ENCODE measurements at regions not wholly inside any gene's neighbourhood (a gene's known extent, or its start where the extent isn't known, plus 50 kb on each side); places are given as distances from the start of the nearest gene placed in this dataset.

DNA sequence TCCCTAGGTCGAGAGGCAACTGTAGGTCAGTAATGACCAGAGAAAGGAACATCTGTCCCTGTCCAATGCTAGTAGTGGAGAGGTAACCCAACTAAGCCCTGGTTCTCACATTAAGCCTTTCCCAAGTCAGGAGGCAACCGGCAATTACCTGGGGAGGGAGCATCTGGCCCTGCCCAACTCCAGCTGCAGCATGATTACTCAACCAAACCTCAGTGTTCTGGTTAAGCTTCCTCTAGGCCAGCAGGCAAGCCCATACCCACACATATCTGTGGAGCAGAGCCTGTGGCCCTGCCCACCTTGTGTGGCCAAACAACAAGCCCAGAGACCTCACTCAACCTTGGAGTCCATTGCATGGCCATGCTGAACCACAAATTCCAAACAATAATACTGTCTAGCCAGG lies 220.8 kb upstream of the SLC24A2 start:
- H3K9me3 ChIP-seq (ENCODE audit: insufficient read depth, low read depth, low read length) = no peaks in the 10 kb centered on the region
- no peaks in the 10 kb centered on the region for H3K79me2 ChIP-seq (ENCODE audit: insufficient read depth, low read length)
- H3K36me3 Mint-ChIP-seq (ENCODE audit: low read depth, unreplicated experiment) = no peaks in the 10 kb centered on the region
- no peaks in the 10 kb centered on the region for H3K36me3 ChIP-seq (ENCODE audit: insufficient read depth, low read length)
- no peak for DNase-seq (ENCODE audit: low read depth)
- no peak overlapping the region for H3K27ac ChIP-seq (ENCODE audit: low read depth, low read length)
- peaks cover 5% of the 10 kb centered on the region for H3K9me3 Mint-ChIP-seq (ENCODE audit: unreplicated experiment)
- no peaks in the 10 kb centered on the region for H4K20me1 ChIP-seq (ENCODE audit: insufficient read depth, low read length)
- TF ChIP-seq, protein P1, sequence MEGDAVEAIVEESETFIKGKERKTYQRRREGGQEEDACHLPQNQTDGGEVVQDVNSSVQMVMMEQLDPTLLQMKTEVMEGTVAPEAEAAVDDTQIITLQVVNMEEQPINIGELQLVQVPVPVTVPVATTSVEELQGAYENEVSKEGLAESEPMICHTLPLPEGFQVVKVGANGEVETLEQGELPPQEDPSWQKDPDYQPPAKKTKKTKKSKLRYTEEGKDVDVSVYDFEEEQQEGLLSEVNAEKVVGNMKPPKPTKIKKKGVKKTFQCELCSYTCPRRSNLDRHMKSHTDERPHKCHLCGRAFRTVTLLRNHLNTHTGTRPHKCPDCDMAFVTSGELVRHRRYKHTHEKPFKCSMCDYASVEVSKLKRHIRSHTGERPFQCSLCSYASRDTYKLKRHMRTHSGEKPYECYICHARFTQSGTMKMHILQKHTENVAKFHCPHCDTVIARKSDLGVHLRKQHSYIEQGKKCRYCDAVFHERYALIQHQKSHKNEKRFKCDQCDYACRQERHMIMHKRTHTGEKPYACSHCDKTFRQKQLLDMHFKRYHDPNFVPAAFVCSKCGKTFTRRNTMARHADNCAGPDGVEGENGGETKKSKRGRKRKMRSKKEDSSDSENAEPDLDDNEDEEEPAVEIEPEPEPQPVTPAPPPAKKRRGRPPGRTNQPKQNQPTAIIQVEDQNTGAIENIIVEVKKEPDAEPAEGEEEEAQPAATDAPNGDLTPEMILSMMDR (IDR thresholded peaks at IDR 0.05; ENCODE audit: insufficient read depth, low read depth, low read length) = no peak
- no peak for TF ChIP-seq EZH2 (IDR thresholded peaks at IDR 0.05; ENCODE audit: insufficient read depth, low read length)
- no peak for FAIRE-seq
- H3K27me3 Mint-ChIP-seq (ENCODE audit: low read depth, unreplicated experiment) = no peaks in the 10 kb centered on the region
- H3K4me2 ChIP-seq (ENCODE audit: low read length) = no peak overlapping the region
- H3K4me1 Mint-ChIP-seq (ENCODE audit: low read depth, unreplicated experiment) = no peaks in the 10 kb centered on the region
- no peaks in the 10 kb centered on the region for H3K4me1 ChIP-seq (ENCODE audit: insufficient read depth, low read length)
- H3K4me3 ChIP-seq (ENCODE audit: insufficient read depth, low read depth, low read length) = no peak overlapping the region
- no peak overlapping the region for H3K9ac ChIP-seq (ENCODE audit: low read length)
- H3K27me3 ChIP-seq (ENCODE audit: insufficient read depth, low read length) = no peaks in the 10 kb centered on the region
- H3K27ac Mint-ChIP-seq (ENCODE audit: unreplicated experiment) = no peak overlapping the region
- no peak overlapping the region for H2AFZ ChIP-seq (ENCODE audit: low read depth, low read length)
- no peak overlapping the region for H3K4me3 Mint-ChIP-seq (ENCODE audit: unreplicated experiment)

- H3K4me3 ChIP-seq (ENCODE audit: insufficient read depth, low read depth, low read length) = no peak overlapping the region
- H3K27ac Mint-ChIP-seq (ENCODE audit: unreplicated experiment) = no peak overlapping the region
- H3K4me1 Mint-ChIP-seq (ENCODE audit: low read depth, unreplicated experiment) = peaks cover 30% of the 10 kb centered on the region
- H4K20me1 ChIP-seq (ENCODE audit: insufficient read depth, low read length) = no peaks in the 10 kb centered on the region
- no peak for DNase-seq (ENCODE audit: low read depth)
- FAIRE-seq = no peak
- peaks cover 2% of the 10 kb centered on the region for H3K9me3 Mint-ChIP-seq (ENCODE audit: unreplicated experiment)
- H3K36me3 Mint-ChIP-seq (ENCODE audit: low read depth, unreplicated experiment) = no peaks in the 10 kb centered on the region
- TF ChIP-seq, protein P1 (IDR thresholded peaks at IDR 0.05; ENCODE audit: insufficient read depth, low read depth, low read length) = no peak
- TF ChIP-seq EZH2 (IDR thresholded peaks at IDR 0.05; ENCODE audit: insufficient read depth, low read length) = no peak
- H3K4me2 ChIP-seq (ENCODE audit: low read length) = no peak overlapping the region
- no peak overlapping the region for H3K27ac ChIP-seq (ENCODE audit: low read depth, low read length)
- H3K27me3 ChIP-seq (ENCODE audit: insufficient read depth, low read length) = no peaks in the 10 kb centered on the region
- H3K4me3 Mint-ChIP-seq (ENCODE audit: unreplicated experiment) = no peak overlapping the region
- no peaks in the 10 kb centered on the region for H3K9me3 ChIP-seq (ENCODE audit: insufficient read depth, low read depth, low read length)
- H3K4me1 ChIP-seq (ENCODE audit: insufficient read depth, low read length) = peaks cover 23% of the 10 kb centered on the region
- H3K9ac ChIP-seq (ENCODE audit: low read length) = no peak overlapping the region
- H3K79me2 ChIP-seq (ENCODE audit: insufficient read depth, low read length) = no peaks in the 10 kb centered on the region
- no peak overlapping the region for H2AFZ ChIP-seq (ENCODE audit: low read depth, low read length)
- H3K36me3 ChIP-seq (ENCODE audit: insufficient read depth, low read length) = no peaks in the 10 kb centered on the region
- H3K27me3 Mint-ChIP-seq (ENCODE audit: low read depth, unreplicated experiment) = no peaks in the 10 kb centered on the region
These were observed 213.2 kb upstream of the SLC24A2 start for GRCh38 chr9:20002011-20002410.

- no peaks in the 10 kb centered on the region for H4K20me1 ChIP-seq (ENCODE audit: insufficient read depth, low read length)
- H3K27me3 ChIP-seq (ENCODE audit: insufficient read depth, low read length) = no peaks in the 10 kb centered on the region
- no peaks in the 10 kb centered on the region for H3K79me2 ChIP-seq (ENCODE audit: insufficient read depth, low read length)
- H3K27me3 Mint-ChIP-seq (ENCODE audit: low read depth, unreplicated experiment) = no peaks in the 10 kb centered on the region
- H3K36me3 Mint-ChIP-seq (ENCODE audit: low read depth, unreplicated experiment) = no peaks in the 10 kb centered on the region
- H3K9ac ChIP-seq (ENCODE audit: low read length) = no peak overlapping the region
- H3K4me3 Mint-ChIP-seq (ENCODE audit: unreplicated experiment) = no peak overlapping the region
- H3K27ac ChIP-seq (ENCODE audit: low read depth, low read length) = no peak overlapping the region
- H2AFZ ChIP-seq (ENCODE audit: low read depth, low read length) = no peak overlapping the region
- TF ChIP-seq, protein P1 (IDR thresholded peaks at IDR 0.05; ENCODE audit: insufficient read depth, low read depth, low read length) = no peak
- no peak for TF ChIP-seq EZH2 (IDR thresholded peaks at IDR 0.05; ENCODE audit: insufficient read depth, low read length)
- no peak for FAIRE-seq
- H3K4me1 ChIP-seq (ENCODE audit: insufficient read depth, low read length) = peaks cover 23% of the 10 kb centered on the region
- H3K4me3 ChIP-seq (ENCODE audit: insufficient read depth, low read depth, low read length) = no peak overlapping the region
- peaks cover 34% of the 10 kb centered on the region for H3K4me1 Mint-ChIP-seq (ENCODE audit: low read depth, unreplicated experiment)
- no peak for DNase-seq (ENCODE audit: low read depth)
- no peak overlapping the region for H3K27ac Mint-ChIP-seq (ENCODE audit: unreplicated experiment)
- peaks cover 2% of the 10 kb centered on the region for H3K9me3 Mint-ChIP-seq (ENCODE audit: unreplicated experiment)
- H3K4me2 ChIP-seq (ENCODE audit: low read length) = no peak overlapping the region
- no peaks in the 10 kb centered on the region for H3K9me3 ChIP-seq (ENCODE audit: insufficient read depth, low read depth, low read length)
- H3K36me3 ChIP-seq (ENCODE audit: insufficient read depth, low read length) = no peaks in the 10 kb centered on the region
These were observed 212.2 kb upstream of the SLC24A2 start for GRCh38 chr9:20001058-20001457.

Data from astrocyte (in vitro differentiated cells and primary cell).